Neural progenitor cell (in vitro differentiated cells): ENCODE measurements at regions not wholly inside any gene's neighbourhood (a gene's known extent, or its start where the extent isn't known, plus 50 kb on each side); places are given as distances from the start of the nearest gene placed in this dataset.

Experiments used
- EZH2 ChIP-seq: fragments of 200-600 bp; sonication (generic); IDR thresholded peaks from 2 replicates; pipeline ENCODE4 v1.6.1; 2017; ENCODE audit warnings: antibody characterized with exemption, mild to moderate bottlenecking, moderate library complexity
- TF ChIP-seq, protein P1 (sequence below): fragments of 200-600 bp; sonication (generic); IDR thresholded peaks from 2 replicates; pipeline ENCODE4 v1.5.1; 2017; ENCODE audit warnings: antibody characterized with exemption, mild to moderate bottlenecking

DNA sequence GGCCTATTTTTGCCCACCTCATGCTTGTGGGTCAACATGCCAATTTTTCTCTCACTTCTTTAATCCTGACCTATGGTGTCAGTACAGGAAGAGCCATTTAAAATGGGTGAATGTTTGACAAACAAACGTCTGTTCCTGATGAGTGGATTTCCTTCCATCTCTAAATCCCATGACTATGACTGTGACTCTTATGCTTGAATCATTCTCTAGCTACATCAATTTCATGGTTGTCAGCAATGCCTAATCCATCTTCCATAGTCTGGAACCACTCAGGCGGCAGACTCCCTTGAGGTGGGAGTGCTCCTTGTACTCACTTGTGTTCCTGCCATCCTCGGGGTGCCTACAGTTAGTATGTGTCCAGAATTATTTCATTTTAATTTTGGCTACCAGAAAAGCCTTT, 194.9 kb upstream of the RPS6KA3 start:
- TF ChIP-seq, protein P1, sequence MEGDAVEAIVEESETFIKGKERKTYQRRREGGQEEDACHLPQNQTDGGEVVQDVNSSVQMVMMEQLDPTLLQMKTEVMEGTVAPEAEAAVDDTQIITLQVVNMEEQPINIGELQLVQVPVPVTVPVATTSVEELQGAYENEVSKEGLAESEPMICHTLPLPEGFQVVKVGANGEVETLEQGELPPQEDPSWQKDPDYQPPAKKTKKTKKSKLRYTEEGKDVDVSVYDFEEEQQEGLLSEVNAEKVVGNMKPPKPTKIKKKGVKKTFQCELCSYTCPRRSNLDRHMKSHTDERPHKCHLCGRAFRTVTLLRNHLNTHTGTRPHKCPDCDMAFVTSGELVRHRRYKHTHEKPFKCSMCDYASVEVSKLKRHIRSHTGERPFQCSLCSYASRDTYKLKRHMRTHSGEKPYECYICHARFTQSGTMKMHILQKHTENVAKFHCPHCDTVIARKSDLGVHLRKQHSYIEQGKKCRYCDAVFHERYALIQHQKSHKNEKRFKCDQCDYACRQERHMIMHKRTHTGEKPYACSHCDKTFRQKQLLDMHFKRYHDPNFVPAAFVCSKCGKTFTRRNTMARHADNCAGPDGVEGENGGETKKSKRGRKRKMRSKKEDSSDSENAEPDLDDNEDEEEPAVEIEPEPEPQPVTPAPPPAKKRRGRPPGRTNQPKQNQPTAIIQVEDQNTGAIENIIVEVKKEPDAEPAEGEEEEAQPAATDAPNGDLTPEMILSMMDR: no peak
- TF ChIP-seq EZH2: no peak
